ENCODE measurements at regions not wholly inside any gene's neighbourhood (a gene's known extent, or its start where the extent isn't known, plus 50 kb on each side); places are given as distances from the start of the nearest gene placed in this dataset.

GRCh38 chr10:126806498-126806897, 98.7 kb upstream of the DOCK1 start:
- Histone ChIP-seq H3K4ac (replicated peaks; ENCODE audit: insufficient read length, low read depth, low read length) (no peak overlapping the region), H3K4me3 (ENCODE audit: extremely low read depth in 1 of 4, insufficient read depth in 2 of 4, low read depth in 3 of 4, low read length in 4 of 4) (no peak overlapping the region), H2AK5ac (ENCODE audit: low read depth, low read length) (no peak overlapping the region), H2BK120ac (replicated peaks; ENCODE audit: low read depth, low read length) (no peak overlapping the region), H3K79me1 (ENCODE audit: low read depth, low read length) (no peaks in the 10 kb centered on the region), H4K5ac (ENCODE audit: insufficient read length, low read depth, low read length) (no peak overlapping the region), H2AFZ (ENCODE audit: low read length) (no peak overlapping the region), H4K20me1 (replicated peaks in 1 of 2; ENCODE audit: control insufficient read depth in 1 of 2, insufficient read depth in 2 of 2, low read length in 2 of 2) (no peaks in the 10 kb centered on the region), H3K18ac (ENCODE audit: extremely low read depth, low read length) (no peak overlapping the region), H2BK15ac (ENCODE audit: low read length) (no peak overlapping the region), H3K9me3 (ENCODE audit: insufficient read depth in 2 of 2, low read depth in 1 of 2, low read length in 1 of 2) (no peaks in the 10 kb centered on the region), H3K36me3 (ENCODE audit: control insufficient read depth in 2 of 4, insufficient read depth in 4 of 4, low read length in 3 of 4) (no peaks in the 10 kb centered on the region), H2BK20ac (ENCODE audit: low read length) (no peak overlapping the region), H3K56ac (replicated peaks; ENCODE audit: insufficient read length, low read depth, low read length) (no peak overlapping the region), H4K91ac (replicated peaks; ENCODE audit: insufficient read length, low read length) (no peak overlapping the region), H2BK5ac (ENCODE audit: low read depth, low read length) (no peak overlapping the region), H3K27me3 (replicated peaks in 1 of 4; ENCODE audit: control insufficient read depth in 3 of 4, extremely low read depth in 1 of 4, insufficient read depth in 3 of 4, low read length in 3 of 4) (no peaks in the 10 kb centered on the region), H3K23me2 (ENCODE audit: low read depth, low read length) (no peaks in the 10 kb centered on the region), H3K23ac (ENCODE audit: insufficient read length) (no peak overlapping the region), H3K4me1 (replicated peaks in 1 of 4; ENCODE audit: control insufficient read depth in 3 of 4, insufficient read depth in 4 of 4, low read length in 3 of 4) (no peaks in the 10 kb centered on the region), H4K8ac (ENCODE audit: extremely low read depth, insufficient read depth, low read length) (no peak overlapping the region), H3K4me2 (ENCODE audit: insufficient read depth in 1 of 2, low read depth in 2 of 2, low read length in 2 of 2) (no peak overlapping the region), H3K27ac (ENCODE audit: low read depth, low read length) (no peak overlapping the region), H3K79me2 (ENCODE audit: control insufficient read depth in 1 of 2, insufficient read depth in 2 of 2, low read length in 2 of 2) (no peaks in the 10 kb centered on the region), H2BK12ac (ENCODE audit: low read depth, low read length) (no peak overlapping the region), H3K9ac (replicated peaks in 1 of 4; ENCODE audit: extremely low read depth in 1 of 4, low read depth in 3 of 4, low read length in 3 of 4) (no peak overlapping the region), H3K14ac (ENCODE audit: insufficient read length) (no peak overlapping the region)
- CTCF ChIA-PET (ENCODE audit: partially characterized antibody), result no interaction called here
- POLR2A ChIA-PET (ENCODE audit: partially characterized antibody), result no interaction called here
- DNase-seq (ENCODE audit: low read depth in 1 of 2, low spot score in 2 of 2), result no peak
- no peak for FAIRE-seq
- WGBS, 2 experiments (ENCODE audit: extremely low coverage in 1 of 2, insufficient coverage in 1 of 2, insufficient read length in 1 of 2, insufficient replicate concordance in 2 of 2, low coverage in 1 of 2, low lambda C conversion rate in 2 of 2, missing lambda C conversion rate in 1 of 2), result 93% methylated on average over 2 of the region's 2 CpGs; no CpG with 5 or more reads in 1 of the 2 experiments
- no peak for TF ChIP-seq SAP30 (IDR thresholded peaks at IDR 0.05; ENCODE audit: insufficient read depth, insufficient replicate concordance, low read length)
- no peak for TF ChIP-seq NRF1 (IDR thresholded peaks at IDR 0.05; ENCODE audit: low read depth, low read length)
- no peak for TF ChIP-seq SRF (IDR thresholded peaks at IDR 0.05; ENCODE audit: low read depth, low read length)
- TF ChIP-seq RAD21 (IDR thresholded peaks at IDR 0.05 in 1 of 2, conservative IDR thresholded peaks at IDR 0.05 in 1 of 2; ENCODE audit: low read depth in 2 of 2, low read length in 2 of 2), result no peak
- no peak for TF ChIP-seq CTCF (IDR thresholded peaks at IDR 0.05; ENCODE audit: control extremely low read depth in 1 of 3, insufficient read depth in 1 of 3, low read depth in 1 of 3, low read length in 3 of 3)
- no peak for TF ChIP-seq POU5F1 (IDR thresholded peaks at IDR 0.05; ENCODE audit: low read depth, low read length)
- no peak for TF ChIP-seq SIX5 (IDR thresholded peaks at IDR 0.05; ENCODE audit: low read depth, low read length)
- TF ChIP-seq RFX5 (IDR thresholded peaks at IDR 0.05; ENCODE audit: borderline replicate concordance, low read depth, low read length), result no peak
- TF ChIP-seq NANOG (IDR thresholded peaks at IDR 0.05; ENCODE audit: insufficient read depth, low read depth, low read length, poor library complexity, severe bottlenecking), result no peak
- TF ChIP-seq CHD2 (IDR thresholded peaks at IDR 0.05; ENCODE audit: low read length), result no peak
- no peak for TF ChIP-seq TAF1 (IDR thresholded peaks at IDR 0.05; ENCODE audit: low read depth, low read length)
- no peak for TF ChIP-seq ZNF274 (IDR thresholded peaks at IDR 0.05; ENCODE audit: borderline replicate concordance, extremely low read depth, low read length)
- TF ChIP-seq JUND (IDR thresholded peaks at IDR 0.05; ENCODE audit: low read length), result no peak

Data from H1 (cell line).